ENCODE measurements at regions not wholly inside any gene's neighbourhood (a gene's known extent, or its start where the extent isn't known, plus 50 kb on each side); places are given as distances from the start of the nearest gene placed in this dataset.

DNA sequence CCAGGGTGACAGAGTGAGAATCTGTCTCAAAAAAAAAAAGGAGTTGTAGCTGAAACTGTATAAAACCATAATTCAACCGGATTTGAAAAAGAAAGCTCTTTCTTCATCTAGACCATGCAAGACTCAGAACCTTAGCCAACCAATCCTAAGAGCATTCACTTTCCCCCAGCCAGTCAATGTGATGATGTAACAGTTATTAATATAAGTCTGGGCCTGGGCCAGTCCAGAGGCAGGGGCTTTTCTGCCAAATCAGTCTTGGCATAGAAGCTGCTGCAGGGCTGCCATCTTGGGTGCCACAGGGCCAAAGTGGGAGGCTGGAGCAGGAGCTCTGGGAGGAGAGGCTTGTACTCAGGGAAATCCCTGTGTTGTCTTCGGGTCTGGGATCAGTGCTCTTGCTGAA, 288.4 kb downstream of the CLIC5 start:
- no peak overlapping the region for H3K27ac ChIP-seq (ENCODE audit: low read depth, low read length)
- POLR2A ChIA-PET, result no interaction called here
- no peak for TF ChIP-seq CTCF (IDR thresholded peaks at IDR 0.05; ENCODE audit: low read depth, low read length)
- DNase-seq (ENCODE audit: low read depth, low spot score), result no peak
- no peak overlapping the region for H3K4me3 ChIP-seq (ENCODE audit: low read depth, low read length)
- H3K27me3 ChIP-seq (ENCODE audit: control insufficient read depth, insufficient read depth, low read length), result peaks cover 3% of the 10 kb centered on the region
- CTCF ChIA-PET, result interaction anchor here (2.2 kb wide), 1 partner anchor 13 kb away, joined by 7 read pairs; no protein-coding TSS in a partner anchor
- no peaks in the 10 kb centered on the region; the same call in 1 of the 2 replicates for H3K9me3 ChIP-seq (ENCODE audit: control insufficient read depth, insufficient read depth, low read length)

DNA sequence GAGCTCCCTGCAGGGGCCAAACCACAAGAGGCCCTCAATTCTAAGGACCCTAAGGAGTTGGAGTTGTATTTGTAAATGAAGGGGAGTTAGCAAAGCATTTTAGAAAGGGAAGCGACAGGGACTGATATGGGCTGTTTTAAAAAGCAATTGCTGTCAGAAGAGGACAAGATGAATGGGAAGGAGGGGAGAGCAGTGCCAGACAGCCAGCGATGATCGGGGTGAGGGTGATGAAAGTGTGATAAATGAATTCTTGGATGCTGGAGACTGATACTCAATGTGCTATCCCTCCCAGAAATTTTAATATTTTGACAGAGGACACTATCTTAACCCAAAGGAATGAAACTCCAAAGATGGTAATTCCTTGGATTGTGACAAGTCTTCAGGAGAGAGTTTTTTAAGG, 289.2 kb downstream of the CLIC5 start:
- Histone ChIP-seq H3K4me3 (ENCODE audit: low read depth, low read length) (no peak overlapping the region), H3K27ac (ENCODE audit: low read depth, low read length) (no peak overlapping the region), H3K27me3 (ENCODE audit: control insufficient read depth, insufficient read depth, low read length) (peaks cover 3% of the 10 kb centered on the region), H3K9me3 (ENCODE audit: control insufficient read depth, insufficient read depth, low read length) (no peaks in the 10 kb centered on the region; the same call in 1 of the 2 replicates)
- ChIA-PET CTCF (interaction anchor here (1.2 to 2.2 kb wide), 2 partner anchors 12 to 1133 kb away, joined by 5 to 7 read pairs; no protein-coding TSS in a partner anchor), POLR2A (no interaction called here)
- TF ChIP-seq CTCF (IDR thresholded peaks at IDR 0.05; ENCODE audit: low read depth, low read length), result no peak
- DNase-seq (ENCODE audit: low read depth, low spot score), result no peak

DNA sequence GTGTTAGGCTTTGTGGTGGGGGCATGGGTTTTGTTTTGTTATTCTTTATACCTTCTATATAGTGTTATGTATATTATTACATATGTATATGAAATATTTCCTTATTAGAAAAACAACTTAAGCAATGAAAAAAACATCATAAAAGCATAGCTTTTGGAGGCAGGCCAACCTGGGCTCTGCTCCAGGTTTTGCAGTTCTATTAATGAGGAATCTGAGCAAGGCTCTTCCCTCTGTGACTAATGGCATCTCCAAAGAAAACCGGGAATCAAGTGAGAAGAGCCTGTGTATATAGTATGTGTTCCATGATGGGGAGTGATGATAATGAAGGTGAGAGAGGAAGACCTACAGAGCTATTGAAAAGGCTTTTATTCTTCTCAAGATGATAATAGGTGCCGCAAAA, 291.1 kb downstream of the CLIC5 start:
- no peaks in the 10 kb centered on the region; the same call in 1 of the 2 replicates for H3K9me3 ChIP-seq (ENCODE audit: control insufficient read depth, insufficient read depth, low read length)
- ChIA-PET POLR2A (interaction anchor here (0.6 kb wide), 1 partner anchor 142 kb away, joined by 3 read pairs; no protein-coding TSS in a partner anchor), CTCF (interaction anchor here (1.2 to 1.9 kb wide), 2 partner anchors 10 to 1249 kb away, joined by 5 to 6 read pairs; no protein-coding TSS in a partner anchor)
- no peaks in the 10 kb centered on the region for H3K27me3 ChIP-seq (ENCODE audit: control insufficient read depth, insufficient read depth, low read length)
- peak; percentile 39 for DNase-seq (ENCODE audit: low read depth, low spot score)
- H3K27ac ChIP-seq (ENCODE audit: low read depth, low read length), result no peak overlapping the region
- no peak for TF ChIP-seq CTCF (IDR thresholded peaks at IDR 0.05; ENCODE audit: low read depth, low read length)
- no peak overlapping the region for H3K4me3 ChIP-seq (ENCODE audit: low read depth, low read length)

DNA sequence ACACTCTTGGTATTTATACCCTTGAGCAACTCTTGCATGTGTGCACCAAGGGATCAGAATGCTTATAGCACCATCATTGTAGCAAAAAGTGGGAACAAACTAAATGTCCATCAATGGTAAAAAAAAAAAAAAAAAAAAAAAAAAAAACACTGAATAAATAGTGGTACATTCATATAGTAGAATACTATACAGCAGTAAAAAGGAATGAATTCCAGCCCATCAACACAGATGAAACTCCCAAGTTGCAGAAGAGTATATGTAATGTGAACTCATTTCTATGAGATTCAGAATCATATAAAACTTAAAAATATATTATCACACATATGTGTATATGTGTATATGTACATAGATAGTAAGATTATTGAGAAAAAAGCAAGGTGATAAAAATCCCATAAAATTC, 291.6 kb downstream of the CLIC5 start:
- no peaks in the 10 kb centered on the region; the same call in 1 of the 2 replicates for H3K9me3 ChIP-seq (ENCODE audit: control insufficient read depth, insufficient read depth, low read length)
- ChIA-PET CTCF (interaction anchor here (1.2 to 1.9 kb wide), 2 partner anchors 9 to 1248 kb away, joined by 5 to 6 read pairs; no protein-coding TSS in a partner anchor), POLR2A (no interaction called here)
- no peaks in the 10 kb centered on the region for H3K27me3 ChIP-seq (ENCODE audit: control insufficient read depth, insufficient read depth, low read length)
- H3K4me3 ChIP-seq (ENCODE audit: low read depth, low read length), result no peak overlapping the region
- DNase-seq (ENCODE audit: low read depth, low spot score), result no peak
- no peak for TF ChIP-seq CTCF (IDR thresholded peaks at IDR 0.05; ENCODE audit: low read depth, low read length)
- H3K27ac ChIP-seq (ENCODE audit: low read depth, low read length), result no peak overlapping the region

GRCh38 chr6:45722876-45723275, 292.8 kb downstream of the CLIC5 start:
- Histone ChIP-seq H3K27me3 (ENCODE audit: control insufficient read depth, insufficient read depth, low read length) (no peaks in the 10 kb centered on the region), H3K4me3 (ENCODE audit: low read depth, low read length) (no peak overlapping the region), H3K9me3 (ENCODE audit: control insufficient read depth, insufficient read depth, low read length) (no peaks in the 10 kb centered on the region; the same call in 1 of the 2 replicates), H3K27ac (ENCODE audit: low read depth, low read length) (no peak overlapping the region)
- DNase-seq (ENCODE audit: low read depth, low spot score), result no peak
- ChIA-PET CTCF (interaction anchor here (1.7 to 1.8 kb wide), 2 partner anchors 8 to 158 kb away, joined by 3 to 8 read pairs; no protein-coding TSS in a partner anchor), POLR2A (no interaction called here)
- no peak for TF ChIP-seq CTCF (IDR thresholded peaks at IDR 0.05; ENCODE audit: low read depth, low read length)
